ENCODE measurements at regions not wholly inside any gene's neighbourhood (a gene's known extent, or its start where the extent isn't known, plus 50 kb on each side); places are given as distances from the start of the nearest gene placed in this dataset.
A peak's percentile ranks its signal among the peaks of the same experiment; 100 is the strongest.

DNA sequence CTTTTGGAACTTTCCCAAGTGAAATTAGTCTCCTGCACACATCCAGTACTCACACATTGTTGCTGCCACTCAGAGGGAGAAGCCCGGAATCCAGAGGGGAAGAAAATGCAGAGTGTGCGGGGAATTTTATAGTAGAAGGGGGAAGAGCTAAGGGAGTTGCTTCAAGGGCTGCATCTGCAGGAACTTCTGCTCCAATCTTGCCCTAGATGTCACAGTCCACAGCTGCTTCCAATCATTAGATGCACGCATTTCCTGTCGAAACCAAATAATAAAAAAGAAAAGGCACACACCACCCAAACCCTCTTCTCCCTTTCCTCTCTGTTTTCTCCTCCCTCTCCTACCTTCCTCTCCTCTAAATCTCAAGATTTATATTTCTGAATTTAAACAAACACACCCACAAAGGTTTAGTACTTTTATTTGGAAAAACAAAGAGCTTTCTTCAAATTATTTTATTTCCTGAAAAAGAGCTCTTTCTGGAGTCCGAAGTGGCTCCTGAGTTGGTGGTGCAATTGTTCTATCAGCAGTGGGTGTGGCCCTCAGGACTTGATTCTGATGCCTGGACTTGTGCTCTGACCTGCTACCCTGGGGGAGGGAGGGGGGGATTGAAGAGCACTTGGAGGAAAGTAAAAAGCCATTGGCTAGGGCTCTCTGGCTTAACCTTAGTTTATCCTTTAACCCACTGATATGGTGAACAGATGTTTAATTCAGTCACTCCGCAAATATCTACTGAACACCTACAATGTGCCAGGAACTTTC lies 72.0 kb downstream of the KCNE4 start:
- Histone ChIP-seq H3K4me1 (ENCODE audit: insufficient read depth) (no peaks in the 10 kb centered on the region), H3K9me3 (no peaks in the 10 kb centered on the region), H3K36me3 (no peaks in the 10 kb centered on the region), H3K27me3 (no peaks in the 10 kb centered on the region), H3K27ac (no peak overlapping the region), H3K4me3 (no peak overlapping the region)
- TF ChIP-seq, protein P1, sequence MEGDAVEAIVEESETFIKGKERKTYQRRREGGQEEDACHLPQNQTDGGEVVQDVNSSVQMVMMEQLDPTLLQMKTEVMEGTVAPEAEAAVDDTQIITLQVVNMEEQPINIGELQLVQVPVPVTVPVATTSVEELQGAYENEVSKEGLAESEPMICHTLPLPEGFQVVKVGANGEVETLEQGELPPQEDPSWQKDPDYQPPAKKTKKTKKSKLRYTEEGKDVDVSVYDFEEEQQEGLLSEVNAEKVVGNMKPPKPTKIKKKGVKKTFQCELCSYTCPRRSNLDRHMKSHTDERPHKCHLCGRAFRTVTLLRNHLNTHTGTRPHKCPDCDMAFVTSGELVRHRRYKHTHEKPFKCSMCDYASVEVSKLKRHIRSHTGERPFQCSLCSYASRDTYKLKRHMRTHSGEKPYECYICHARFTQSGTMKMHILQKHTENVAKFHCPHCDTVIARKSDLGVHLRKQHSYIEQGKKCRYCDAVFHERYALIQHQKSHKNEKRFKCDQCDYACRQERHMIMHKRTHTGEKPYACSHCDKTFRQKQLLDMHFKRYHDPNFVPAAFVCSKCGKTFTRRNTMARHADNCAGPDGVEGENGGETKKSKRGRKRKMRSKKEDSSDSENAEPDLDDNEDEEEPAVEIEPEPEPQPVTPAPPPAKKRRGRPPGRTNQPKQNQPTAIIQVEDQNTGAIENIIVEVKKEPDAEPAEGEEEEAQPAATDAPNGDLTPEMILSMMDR (IDR thresholded peaks at IDR 0.05), result no peak
- TF ChIP-seq EP300 (IDR thresholded peaks at IDR 0.05) (no peak), POLR2A (IDR thresholded peaks at IDR 0.05) (no peak)
- DNase-seq, result peak in 1 of 5 donors; percentile 27
- intact Hi-C loops (cut with DNase I), result no loop called here
- 22 to 30% (median 23%) methylated on average over 6 of the region's 6 CpGs for WGBS, 3 donors

DNA sequence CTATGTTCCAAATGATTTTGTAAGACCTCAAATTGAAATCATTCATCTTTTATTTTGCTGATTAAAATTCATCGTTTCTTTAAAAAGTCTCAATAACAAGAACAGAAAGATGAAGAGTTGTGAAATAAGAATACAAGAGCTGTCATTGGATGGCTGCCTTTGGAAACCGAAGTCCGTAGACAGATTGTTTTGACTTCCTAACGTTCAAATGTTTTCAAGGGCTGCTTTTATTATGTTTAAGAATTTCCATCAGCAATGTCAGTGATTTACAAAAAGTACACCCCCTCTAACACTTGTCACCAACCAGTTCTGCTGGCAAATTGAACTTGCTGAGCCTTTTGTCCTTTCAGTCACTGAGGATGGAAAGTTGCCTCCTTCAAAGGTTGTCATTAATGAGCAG lies 89.6 kb downstream of the KCNE4 start:
- Histone ChIP-seq H3K9me3 (no peaks in the 10 kb centered on the region), H3K27ac (no peak overlapping the region), H3K36me3 (no peaks in the 10 kb centered on the region), H3K4me1 (ENCODE audit: insufficient read depth) (no peaks in the 10 kb centered on the region), H3K27me3 (no peaks in the 10 kb centered on the region), H3K4me3 (no peak overlapping the region)
- TF ChIP-seq EP300 (IDR thresholded peaks at IDR 0.05), result no peak
- TF ChIP-seq, protein P1 (IDR thresholded peaks at IDR 0.05), result no peak
- TF ChIP-seq POLR2A (IDR thresholded peaks at IDR 0.05), result no peak
- intact Hi-C loops (cut with DNase I), result no loop called here
- WGBS, 3 donors, result 12 to 49% (median 17%) methylated on average over 4 of the region's 4 CpGs
- no peak for DNase-seq

DNA sequence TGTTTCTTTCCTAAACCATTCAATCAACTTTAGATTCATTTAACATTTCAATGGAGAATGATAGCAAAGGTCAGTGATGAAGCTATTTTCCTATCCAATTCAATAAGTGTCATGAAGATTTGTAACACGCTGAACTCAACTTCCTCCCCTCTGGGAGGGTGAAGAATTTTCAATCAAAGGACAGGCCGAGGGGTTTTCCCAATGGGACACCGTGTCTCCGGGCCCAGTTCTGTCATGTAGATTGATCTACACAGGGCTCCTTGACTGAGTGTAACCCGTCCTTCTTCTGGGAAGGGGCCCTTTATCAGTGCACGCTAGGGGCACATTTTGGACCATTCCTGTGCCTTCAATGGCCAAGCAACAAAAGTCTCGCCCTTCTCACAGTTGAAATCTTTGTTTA lies 90.1 kb downstream of the KCNE4 start:
- no peak for DNase-seq
- WGBS, 3 donors, result 85 to 91% (median 86%) methylated on average over 7 of the region's 7 CpGs
- TF ChIP-seq EP300 (IDR thresholded peaks at IDR 0.05) (no peak), POLR2A (IDR thresholded peaks at IDR 0.05) (no peak)
- TF ChIP-seq, protein P1 (IDR thresholded peaks at IDR 0.05), result no peak
- intact Hi-C loops (cut with DNase I), result no loop called here
- Histone ChIP-seq H3K4me1 (ENCODE audit: insufficient read depth) (no peaks in the 10 kb centered on the region), H3K27ac (no peak overlapping the region), H3K9me3 (no peaks in the 10 kb centered on the region), H3K27me3 (no peaks in the 10 kb centered on the region), H3K36me3 (no peaks in the 10 kb centered on the region), H3K4me3 (no peak overlapping the region)

DNA sequence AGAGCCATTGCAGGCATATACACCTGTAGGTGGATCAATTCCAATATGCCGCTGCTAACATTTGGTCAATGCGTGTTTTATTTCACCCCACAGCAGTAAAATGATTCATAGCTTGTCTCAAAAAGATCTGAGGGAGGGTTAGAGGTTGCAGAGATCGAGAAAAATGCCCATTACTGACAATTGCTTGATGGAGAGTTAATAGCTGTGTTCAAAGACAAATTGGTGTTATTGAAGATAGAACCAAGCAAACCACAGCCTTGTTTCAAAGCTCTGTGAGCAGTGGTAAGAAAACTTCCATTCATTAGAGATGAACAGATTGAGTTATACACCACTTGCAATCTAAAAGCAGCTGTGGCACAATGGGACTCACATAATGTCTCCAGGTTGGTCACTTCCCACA lies 95.4 kb downstream of the KCNE4 start:
- intact Hi-C loops (cut with DNase I), result no loop called here
- no peak overlapping the region for H3K4me3 ChIP-seq
- H3K36me3 ChIP-seq, result no peaks in the 10 kb centered on the region
- no peak for DNase-seq
- no peak overlapping the region for H3K27ac ChIP-seq
- no peaks in the 10 kb centered on the region for H3K9me3 ChIP-seq
- WGBS, 3 donors, result 80 to 85% (median 83%) methylated on average over 3 of the region's 3 CpGs
- no peaks in the 10 kb centered on the region for H3K27me3 ChIP-seq
- TF ChIP-seq POLR2A (IDR thresholded peaks at IDR 0.05), result no peak
- no peak for TF ChIP-seq EP300 (IDR thresholded peaks at IDR 0.05)
- TF ChIP-seq, protein P1 (IDR thresholded peaks at IDR 0.05), result no peak
- no peaks in the 10 kb centered on the region for H3K4me1 ChIP-seq (ENCODE audit: insufficient read depth)
